ENCODE measurements at regions not wholly inside any gene's neighbourhood (a gene's known extent, or its start where the extent isn't known, plus 50 kb on each side); places are given as distances from the start of the nearest gene placed in this dataset.

DNA sequence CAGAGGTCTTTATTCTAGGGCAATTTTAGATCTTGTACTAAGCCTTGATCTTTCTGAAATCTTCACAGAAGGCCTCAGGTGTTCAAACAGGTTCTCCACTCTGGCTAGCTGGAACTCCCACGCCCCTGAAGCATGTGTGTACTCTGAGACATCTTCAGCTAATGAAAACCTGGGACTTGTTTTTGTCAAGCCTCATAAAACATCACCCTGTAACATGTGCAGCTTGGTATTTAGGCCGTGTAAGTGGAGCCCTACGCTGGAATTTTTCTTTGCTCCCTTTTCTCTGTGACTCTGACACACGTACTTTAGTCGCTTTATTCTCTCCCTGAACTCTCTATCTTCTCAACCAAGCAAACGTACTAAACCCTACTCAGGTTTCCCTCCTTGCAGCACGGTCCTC lies 701.9 kb upstream of the ZP4 start:
- no peaks in the 10 kb centered on the region for H3K27me3 ChIP-seq
- no peaks in the 10 kb centered on the region for H3K4me1 ChIP-seq
- TF ChIP-seq, protein P1, sequence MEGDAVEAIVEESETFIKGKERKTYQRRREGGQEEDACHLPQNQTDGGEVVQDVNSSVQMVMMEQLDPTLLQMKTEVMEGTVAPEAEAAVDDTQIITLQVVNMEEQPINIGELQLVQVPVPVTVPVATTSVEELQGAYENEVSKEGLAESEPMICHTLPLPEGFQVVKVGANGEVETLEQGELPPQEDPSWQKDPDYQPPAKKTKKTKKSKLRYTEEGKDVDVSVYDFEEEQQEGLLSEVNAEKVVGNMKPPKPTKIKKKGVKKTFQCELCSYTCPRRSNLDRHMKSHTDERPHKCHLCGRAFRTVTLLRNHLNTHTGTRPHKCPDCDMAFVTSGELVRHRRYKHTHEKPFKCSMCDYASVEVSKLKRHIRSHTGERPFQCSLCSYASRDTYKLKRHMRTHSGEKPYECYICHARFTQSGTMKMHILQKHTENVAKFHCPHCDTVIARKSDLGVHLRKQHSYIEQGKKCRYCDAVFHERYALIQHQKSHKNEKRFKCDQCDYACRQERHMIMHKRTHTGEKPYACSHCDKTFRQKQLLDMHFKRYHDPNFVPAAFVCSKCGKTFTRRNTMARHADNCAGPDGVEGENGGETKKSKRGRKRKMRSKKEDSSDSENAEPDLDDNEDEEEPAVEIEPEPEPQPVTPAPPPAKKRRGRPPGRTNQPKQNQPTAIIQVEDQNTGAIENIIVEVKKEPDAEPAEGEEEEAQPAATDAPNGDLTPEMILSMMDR (IDR thresholded peaks at IDR 0.05) = no peak
- TF ChIP-seq EP300 (IDR thresholded peaks at IDR 0.05) (no peak), POLR2A (IDR thresholded peaks at IDR 0.05) (no peak), POLR2AphosphoS5 (IDR thresholded peaks at IDR 0.05) (no peak)
- H3K9me3 ChIP-seq = no peaks in the 10 kb centered on the region
- no peak overlapping the region for H3K4me3 ChIP-seq
- no peaks in the 10 kb centered on the region for H3K36me3 ChIP-seq
- 73 to 81% methylated on average over 6 to 7 of the region's 7 CpGs for WGBS, 2 donors (ENCODE audit: low coverage in 1 of 2)
- no peak for ATAC-seq
- H3K27ac ChIP-seq = no peak overlapping the region

DNA sequence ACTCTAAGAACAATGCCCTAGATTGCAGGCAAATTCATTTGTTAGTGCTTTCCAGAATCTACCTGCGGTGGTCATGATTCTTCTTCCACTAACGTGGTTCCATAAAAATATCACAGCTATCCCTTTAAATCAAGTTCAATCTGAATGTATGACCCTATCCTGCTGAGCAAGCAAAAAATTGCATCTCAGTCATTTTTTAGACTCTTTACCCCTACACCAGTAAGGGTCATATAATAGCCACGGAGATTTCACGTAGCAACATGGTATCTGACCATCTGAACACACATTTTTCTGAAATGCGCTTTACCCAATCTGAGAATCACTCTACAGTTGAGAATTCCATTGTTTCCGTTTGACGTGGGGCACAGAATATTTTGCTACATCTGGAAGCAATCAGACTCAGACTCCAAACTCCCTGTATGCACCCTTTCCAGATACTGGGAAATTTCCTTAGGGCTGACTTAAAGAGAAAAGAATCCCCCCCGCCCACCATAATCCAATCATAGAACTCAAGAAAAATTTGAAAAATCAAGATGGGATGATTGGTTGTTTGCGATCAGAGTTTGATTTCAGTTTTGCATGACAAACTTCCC lies 699.2 kb upstream of the ZP4 start:
- WGBS, 2 donors (ENCODE audit: low coverage in 1 of 2) = 72 to 76% methylated on average over 4 to 9 of the region's 9 CpGs
- no peak overlapping the region for H3K27ac ChIP-seq

DNA sequence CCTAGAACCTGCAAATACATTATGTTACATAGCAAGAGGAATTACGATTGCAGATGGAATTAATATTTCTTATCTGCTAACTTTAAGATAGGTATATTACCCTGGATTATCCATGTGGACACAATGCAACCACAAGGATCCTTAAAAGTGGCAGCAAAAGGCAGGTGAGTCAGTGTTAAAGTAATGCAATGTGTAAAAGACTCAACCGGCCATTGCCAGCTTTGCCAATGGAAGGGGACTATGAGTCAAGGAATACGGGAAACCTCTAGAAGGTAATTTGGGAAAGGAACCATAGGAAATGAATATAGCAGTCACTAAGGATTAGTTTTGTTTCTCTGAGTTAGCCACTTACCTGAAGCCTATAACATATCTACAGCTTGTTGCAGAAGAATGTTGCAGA lies 692.1 kb upstream of the ZP4 start:
- Histone ChIP-seq H3K9me3 (no peaks in the 10 kb centered on the region), H3K4me3 (no peak overlapping the region), H3K36me3 (no peaks in the 10 kb centered on the region), H3K27me3 (no peaks in the 10 kb centered on the region), H3K4me1 (no peaks in the 10 kb centered on the region), H3K27ac (no peak overlapping the region)
- ATAC-seq = no peak
- TF ChIP-seq EP300 (IDR thresholded peaks at IDR 0.05) = no peak
- TF ChIP-seq, protein P1 (IDR thresholded peaks at IDR 0.05) = no peak
- no peak for TF ChIP-seq POLR2AphosphoS5 (IDR thresholded peaks at IDR 0.05)
- no peak for TF ChIP-seq POLR2A (IDR thresholded peaks at IDR 0.05)
- WGBS, 2 donors (ENCODE audit: low coverage in 1 of 2) = 89 to 93% methylated on average over 3 of the region's 3 CpGs

More for the DNA sequence above, 699.2 kb upstream of the ZP4 start:
- Histone ChIP-seq H3K4me3 (no peak overlapping the region), H3K27me3 (no peaks in the 10 kb centered on the region), H3K4me1 (no peaks in the 10 kb centered on the region), H3K9me3 (no peaks in the 10 kb centered on the region), H3K36me3 (no peaks in the 10 kb centered on the region)
- no peak for ATAC-seq
- no peak for TF ChIP-seq POLR2A (IDR thresholded peaks at IDR 0.05)
- TF ChIP-seq POLR2AphosphoS5 (IDR thresholded peaks at IDR 0.05) = no peak
- TF ChIP-seq EP300 (IDR thresholded peaks at IDR 0.05) = no peak
- TF ChIP-seq, protein P1 (IDR thresholded peaks at IDR 0.05) = no peak

DNA sequence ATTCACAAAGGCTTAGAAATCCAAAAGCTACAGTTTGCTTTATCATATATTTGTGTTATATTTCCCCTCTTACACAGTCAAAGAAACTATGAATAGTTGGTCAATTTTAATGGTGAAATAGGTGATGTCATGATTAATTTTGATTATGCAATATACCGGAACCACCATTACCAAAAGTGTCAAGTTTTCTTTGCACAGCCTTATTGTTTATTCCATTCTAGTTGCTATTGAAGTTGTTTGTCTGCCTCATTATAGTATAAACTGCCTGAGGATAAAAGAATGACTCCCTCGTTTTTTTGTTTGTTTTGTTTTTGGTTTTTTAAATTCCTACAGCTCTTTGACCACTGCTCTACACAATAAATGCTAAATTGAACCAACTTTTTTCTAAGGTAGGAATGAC lies 690.6 kb upstream of the ZP4 start:
- 64 to 83% methylated on average over 2 of the region's 2 CpGs for WGBS, 2 donors (ENCODE audit: low coverage in 1 of 2)
- Histone ChIP-seq H3K27me3 (no peaks in the 10 kb centered on the region), H3K9me3 (peaks cover 0 to 9% (median 0%) of the 10 kb centered on the region in 3 donors), H3K4me1 (no peaks in the 10 kb centered on the region), H3K27ac (no peak overlapping the region), H3K36me3 (no peaks in the 10 kb centered on the region), H3K4me3 (no peak overlapping the region)
- no peak for ATAC-seq
- TF ChIP-seq POLR2A (IDR thresholded peaks at IDR 0.05) = no peak
- TF ChIP-seq, protein P1 (IDR thresholded peaks at IDR 0.05) = no peak
- TF ChIP-seq POLR2AphosphoS5 (IDR thresholded peaks at IDR 0.05) = no peak
- TF ChIP-seq EP300 (IDR thresholded peaks at IDR 0.05) = no peak

DNA sequence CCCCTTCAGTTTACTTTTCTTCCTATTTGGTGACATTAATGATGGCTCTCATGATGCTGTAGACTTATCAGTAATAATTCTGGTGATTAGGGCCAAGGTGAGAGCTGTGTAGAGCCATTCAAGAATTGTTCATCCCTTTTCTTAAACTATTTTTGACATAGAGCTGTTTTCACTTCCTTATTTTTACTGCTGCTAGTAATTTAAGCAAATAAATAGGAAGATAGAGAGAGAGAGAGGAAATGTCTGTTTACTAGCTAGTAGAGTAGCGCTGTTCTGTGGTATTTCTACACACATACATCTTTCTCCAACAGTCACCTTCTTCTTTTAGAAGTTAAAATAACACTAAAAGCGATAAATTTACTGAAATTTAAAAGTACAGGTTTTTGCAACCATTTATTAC lies 678.0 kb upstream of the ZP4 start:
- Histone ChIP-seq H3K4me1 (no peaks in the 10 kb centered on the region), H3K36me3 (no peaks in the 10 kb centered on the region), H3K4me3 (no peak overlapping the region), H3K27ac (no peak overlapping the region), H3K9me3 (no peaks in the 10 kb centered on the region), H3K27me3 (no peaks in the 10 kb centered on the region)
- TF ChIP-seq EP300 (IDR thresholded peaks at IDR 0.05) (no peak), POLR2AphosphoS5 (IDR thresholded peaks at IDR 0.05) (no peak), POLR2A (IDR thresholded peaks at IDR 0.05) (no peak)
- TF ChIP-seq, protein P1 (IDR thresholded peaks at IDR 0.05) = no peak
- 81 to 90% methylated on average over 2 of the region's 2 CpGs for WGBS, 2 donors (ENCODE audit: low coverage in 1 of 2)
- no peak for ATAC-seq
